Fibroblast of skin of scalp (primary cell): ENCODE measurements at regions not wholly inside any gene's neighbourhood (a gene's known extent, or its start where the extent isn't known, plus 50 kb on each side); places are given as distances from the start of the nearest gene placed in this dataset.
A peak's percentile ranks its signal among the peaks of the same experiment; 100 is the strongest.
"Not testable (repeated sequence)": the region's sequence is repeated elsewhere in the genome, so short reads cannot be mapped to it uniquely, and the experiment has no call there.

Experiments used
- DNase-seq: peaks from one replicate; pipeline ENCODE4 v3.0.0-alpha.2; 2013

DNA sequence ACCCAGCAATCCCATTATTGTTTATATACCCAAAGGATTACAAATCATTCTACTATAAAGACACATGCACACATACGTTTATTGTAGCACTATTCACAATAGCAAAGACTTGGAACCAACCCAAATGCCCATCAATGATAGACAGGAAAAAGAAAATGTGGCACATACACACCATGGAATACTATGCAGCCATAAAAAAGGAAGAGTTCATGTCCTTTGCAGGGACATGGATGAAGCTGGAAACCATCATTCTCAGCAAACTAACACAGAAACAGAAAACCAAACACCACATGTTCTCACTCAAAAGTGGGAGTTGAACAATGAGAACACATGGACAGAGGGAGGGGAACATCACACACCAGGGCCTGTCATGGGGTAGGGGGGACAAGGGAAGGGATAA lies 91.3 kb upstream of the PCED1B start:
- DNase-seq: not testable (repeated sequence)

DNA sequence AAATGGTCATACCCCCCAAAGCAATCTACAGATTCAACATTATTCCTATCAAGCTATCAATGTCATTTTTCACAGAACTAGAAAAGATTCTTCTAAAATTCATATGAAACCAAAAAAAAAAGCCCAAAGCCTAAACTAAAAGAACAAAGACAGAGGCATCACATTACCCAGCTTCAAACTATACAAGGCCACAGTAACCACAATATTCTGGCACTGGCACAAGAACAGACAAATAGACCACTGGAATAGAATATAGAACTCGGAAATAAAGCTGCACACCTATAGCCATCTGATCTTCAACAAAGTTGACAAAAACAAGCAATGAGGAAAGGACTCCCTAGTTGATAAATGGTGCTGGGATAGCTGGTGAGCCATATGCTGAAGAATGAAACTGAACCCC lies 89.2 kb upstream of the PCED1B start:
- no peak for DNase-seq

DNA sequence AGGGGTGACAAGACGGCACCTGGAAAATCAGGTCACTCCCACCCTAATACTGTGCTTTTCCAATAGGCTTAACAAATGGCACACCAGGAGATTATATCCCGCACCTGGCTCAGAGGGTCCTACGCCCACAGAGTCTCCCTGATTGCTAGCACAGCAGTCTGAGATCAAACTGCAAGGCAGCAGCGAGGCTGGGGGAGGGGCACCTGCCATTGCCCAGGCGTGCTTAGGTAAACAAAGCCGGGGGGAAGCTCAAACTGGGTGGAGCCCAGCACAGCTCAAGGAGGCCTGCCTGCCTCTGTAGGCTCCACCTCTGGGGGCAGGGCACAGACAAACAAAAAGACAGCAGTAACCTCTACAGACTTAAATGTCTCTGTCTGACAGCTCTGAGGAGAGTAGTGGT lies 87.4 kb upstream of the PCED1B start:
- DNase-seq: not testable (repeated sequence)

DNA sequence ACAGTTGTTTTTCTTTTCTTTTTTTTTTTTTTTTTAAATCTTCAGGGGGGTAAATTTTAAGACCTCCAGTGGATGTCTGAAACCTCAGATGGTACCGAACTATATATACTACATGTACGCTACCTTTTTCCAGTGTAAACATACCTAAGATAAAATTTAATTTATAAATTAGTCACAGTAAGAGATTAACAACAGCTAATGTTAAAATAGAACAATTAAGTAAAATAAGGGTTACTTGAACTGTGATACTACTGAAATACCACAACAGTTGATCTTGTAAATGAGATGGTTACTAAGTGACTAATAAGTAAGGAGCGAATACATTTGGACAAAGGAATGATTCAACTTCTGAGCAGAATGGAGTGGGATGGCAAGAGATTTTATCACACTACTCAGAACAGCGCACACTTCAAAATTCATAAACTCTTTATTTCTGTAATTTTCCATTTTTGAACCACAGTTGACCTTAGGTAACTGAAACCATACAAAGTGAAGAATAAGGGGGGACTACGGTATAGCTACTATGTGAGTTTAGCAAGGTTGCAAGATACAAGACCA lies 80.5 kb upstream of the PCED1B start:
- DNase-seq: peak; percentile 60

DNA sequence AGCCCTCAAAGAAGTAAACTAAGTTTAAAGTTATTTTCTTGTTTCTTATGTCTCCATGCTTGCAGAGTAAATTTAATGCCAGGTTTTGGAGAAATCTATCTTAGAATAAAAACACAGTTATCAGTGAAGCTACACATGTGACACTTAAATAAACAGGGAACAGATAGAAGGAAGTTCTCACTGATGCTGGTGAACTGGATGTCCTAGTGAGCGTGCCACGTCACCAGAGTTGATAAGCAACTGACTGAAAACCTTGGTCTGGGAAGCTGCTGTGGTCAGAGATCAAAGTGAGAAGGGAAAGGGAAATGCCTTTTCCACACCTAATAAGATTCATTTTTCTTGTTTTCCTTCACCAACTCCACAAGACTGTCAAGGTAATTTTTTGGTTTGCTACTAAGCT lies 74.8 kb upstream of the PCED1B start:
- no peak for DNase-seq

DNA sequence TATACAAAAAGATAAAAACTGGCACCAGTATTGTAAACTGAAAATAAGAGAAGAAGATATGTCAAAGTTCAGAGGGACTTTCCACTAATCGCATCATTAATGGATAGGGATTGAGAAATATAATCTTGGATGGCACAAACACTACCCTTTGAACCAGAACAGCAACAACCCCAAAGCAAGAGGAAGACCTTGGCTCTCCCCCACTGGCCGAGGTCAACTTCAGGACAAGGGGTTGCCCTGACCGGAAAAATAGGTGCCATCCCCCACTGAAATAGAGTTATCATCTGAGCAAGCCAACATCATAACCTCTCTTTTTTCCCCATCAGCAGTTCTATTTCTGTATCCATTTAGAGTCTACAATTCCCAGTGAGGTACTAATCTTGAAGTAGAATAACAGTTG lies 72.4 kb upstream of the PCED1B start:
- no peak for DNase-seq

DNA sequence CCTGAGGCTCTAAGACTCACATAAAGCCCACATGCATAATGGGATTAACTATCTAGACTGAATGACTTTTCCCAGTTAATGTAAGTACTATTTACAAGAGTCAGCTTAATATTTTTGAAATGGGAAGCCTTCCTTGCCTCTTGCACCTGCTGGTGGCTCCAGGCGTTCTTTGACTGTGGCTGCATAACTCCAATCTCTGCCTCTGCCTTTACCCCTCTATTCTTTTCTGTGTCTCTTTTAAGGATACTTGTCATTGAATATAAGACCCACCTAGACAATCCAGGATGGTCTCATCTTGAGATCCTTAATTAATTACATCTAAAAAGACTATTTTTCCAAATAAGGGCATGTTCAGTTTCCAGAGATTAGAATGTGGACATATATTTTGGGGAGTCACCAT lies 66.9 kb upstream of the PCED1B start:
- DNase-seq: no peak

DNA sequence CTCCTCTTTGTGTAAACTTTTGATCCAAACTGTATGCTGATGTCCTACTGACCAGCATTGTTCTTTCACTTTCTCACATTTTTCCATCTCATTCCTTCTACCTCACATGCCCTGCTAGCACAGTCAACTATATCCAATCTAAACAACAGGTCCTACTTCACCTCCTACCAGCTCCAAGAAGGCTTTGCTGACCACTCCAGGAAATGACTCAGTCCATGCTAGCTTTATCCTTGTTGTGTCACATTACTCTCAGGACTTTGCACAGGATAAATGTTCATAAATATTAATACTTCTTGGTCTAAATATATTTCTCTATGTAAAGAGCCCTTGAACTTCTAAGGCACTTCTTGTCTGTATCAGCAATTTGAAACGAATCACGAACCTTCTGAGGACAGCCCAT lies 64.9 kb upstream of the PCED1B start:
- peak; percentile 60 for DNase-seq

DNA sequence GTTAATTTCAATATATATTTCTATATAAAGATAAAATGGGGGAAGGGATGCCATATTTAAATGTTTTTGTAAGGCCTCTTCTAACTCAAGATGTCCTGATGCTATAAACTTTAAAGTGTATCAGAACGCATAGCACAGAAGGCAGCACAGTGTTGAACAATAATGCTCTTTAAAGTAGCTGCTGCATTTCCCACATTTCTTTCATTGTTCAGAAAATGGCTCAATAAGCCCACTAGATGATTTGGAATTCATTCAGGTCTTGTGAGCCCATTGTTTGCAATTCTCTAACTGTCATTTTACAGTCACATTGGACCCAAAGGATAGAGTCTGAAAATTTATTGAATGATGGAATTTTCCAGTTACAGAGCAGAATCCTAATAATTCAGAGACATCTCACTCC lies 64.0 kb upstream of the PCED1B start:
- no peak for DNase-seq

DNA sequence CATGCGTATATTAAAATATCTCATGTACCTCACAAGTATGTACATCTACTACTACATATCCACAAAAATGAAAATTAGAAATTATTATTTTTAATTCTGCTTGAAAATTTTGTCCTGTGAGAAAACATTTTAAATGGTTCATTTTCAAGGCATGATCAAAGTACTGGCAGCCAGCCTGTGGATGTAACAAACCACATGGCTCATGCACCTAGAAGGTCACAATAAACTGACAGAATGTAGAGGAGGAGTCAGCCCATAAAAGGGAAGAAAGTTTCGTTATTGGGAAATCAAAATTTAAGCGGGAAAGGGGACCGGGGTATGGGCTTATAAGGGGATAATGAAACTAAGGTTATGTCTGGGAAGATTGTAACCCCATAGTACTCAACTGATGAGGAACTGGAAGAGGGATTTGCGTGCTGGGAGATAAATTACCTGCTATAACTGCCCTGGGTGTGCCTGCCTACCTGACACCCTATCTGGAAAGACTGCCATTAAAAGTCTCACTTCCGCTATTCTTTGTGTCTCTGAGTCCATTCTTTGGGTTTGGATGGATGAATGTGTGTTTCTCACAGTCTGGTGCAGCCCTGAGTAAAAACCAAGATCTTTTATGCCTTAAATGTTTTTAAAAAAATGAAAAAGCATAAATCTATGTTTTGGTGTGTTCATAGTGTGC lies 62.2 kb upstream of the PCED1B start:
- no peak for DNase-seq

DNA sequence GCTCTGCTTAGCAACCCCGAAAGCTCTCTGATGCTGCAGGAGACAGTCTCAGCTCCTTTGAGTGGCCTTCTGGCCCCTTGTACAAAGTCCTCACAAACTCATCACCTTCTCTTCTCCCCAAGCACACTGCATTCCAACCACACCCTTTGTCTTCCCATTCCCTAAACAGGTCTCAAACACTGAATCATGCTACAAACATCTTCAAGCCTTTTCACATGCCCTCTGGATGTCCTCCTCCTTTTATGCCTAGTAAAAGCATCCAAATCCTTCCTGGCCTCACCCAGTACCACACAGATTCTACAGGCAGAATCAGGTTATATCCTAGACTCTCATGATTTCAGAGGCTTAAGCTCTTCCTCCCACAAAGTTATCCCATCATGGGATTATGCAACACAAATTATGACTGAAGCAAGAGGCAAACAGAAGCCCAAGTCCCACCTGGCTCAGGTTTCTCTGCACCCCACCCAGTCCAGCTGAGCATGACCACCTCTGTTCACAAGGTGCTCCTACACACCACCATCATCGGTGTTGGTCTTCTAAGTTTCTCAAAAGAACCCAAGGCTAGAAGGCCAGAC lies 61.4 kb upstream of the PCED1B start:
- DNase-seq: peak; percentile 35

DNA sequence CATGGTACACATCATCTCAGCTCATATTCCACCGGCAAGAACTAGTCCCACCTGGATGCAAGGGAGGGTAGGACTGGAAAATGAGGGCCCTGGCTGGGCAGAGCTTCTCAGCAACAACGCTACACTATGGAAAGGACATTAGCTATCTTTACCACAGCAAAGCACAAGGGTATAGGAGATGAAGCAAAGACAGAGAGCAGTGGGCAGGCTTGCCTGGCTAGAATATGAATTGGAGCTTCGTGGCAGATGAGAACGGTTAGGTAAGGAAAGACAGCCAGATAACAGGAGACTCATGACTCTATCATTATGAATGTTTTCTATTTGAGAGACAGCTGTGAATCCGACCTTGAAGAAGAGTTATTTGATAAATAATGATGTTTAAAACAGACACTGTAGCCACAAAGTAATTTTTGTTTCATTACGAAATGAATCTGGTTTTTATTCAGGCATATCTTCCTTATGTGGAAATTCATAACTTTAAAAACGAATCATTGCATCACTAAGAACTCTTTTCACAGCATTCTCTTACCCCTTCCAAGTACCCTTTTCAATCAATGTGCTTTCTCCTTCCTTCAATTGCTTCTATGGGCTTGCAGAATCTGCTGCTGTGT lies 59.1 kb upstream of the PCED1B start:
- DNase-seq: no peak

DNA sequence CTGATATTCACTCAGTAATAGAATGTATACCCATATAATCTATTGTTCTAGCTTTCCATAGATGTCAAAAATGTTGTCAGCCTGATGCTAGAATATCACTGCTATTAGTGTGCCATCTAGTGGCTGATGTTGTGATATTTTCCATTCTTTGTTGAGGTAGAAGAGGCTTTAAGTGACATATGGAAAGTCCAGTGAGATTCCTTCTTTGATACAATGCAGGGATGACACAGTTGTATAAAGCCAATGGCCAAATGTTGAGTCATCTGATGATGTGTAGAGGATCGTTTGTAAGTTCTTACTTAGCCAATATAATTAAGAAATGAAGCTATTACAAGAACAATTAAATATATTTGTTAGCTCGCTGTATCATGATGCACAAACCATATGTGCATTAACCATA lies 58.1 kb upstream of the PCED1B start:
- peak; percentile 90 for DNase-seq

DNA sequence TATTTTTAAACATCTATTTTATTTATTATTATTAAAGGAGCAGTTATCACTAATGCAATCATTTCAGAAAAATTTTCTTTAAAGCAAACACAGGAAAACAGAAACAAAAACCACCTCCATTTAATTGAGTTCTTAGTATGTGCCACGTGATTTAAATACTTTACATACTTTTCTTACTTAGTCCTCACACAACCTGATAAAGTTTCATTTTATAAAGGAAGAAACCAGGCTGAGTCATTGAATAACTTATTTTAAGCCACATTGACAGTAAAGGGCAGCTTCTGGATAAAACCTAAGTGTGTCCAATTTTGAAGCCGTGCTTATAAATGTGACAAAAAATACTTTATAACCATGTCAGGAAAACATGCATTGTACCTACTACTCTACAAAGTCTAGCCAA lies 57.1 kb upstream of the PCED1B start:
- DNase-seq: peak; percentile 75

DNA sequence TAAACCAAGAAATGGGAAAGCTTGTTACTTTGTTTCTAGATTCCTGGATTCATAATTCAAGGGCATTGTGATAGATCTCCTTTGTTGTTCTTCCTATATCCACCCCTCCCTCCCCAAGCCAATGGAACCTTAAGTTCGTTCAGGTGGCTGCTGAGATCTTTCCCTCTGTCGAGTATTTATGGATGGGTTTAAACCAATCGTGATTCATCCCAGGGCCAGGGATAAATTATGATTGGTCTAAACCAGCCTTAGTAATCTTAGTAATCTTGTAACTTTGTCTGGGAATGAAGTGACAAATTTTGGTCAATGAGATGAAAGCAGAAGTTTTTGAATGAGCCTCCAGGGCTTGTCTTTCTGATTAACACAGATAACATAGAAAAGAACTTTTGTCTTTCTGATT lies 56.1 kb upstream of the PCED1B start:
- DNase-seq: no peak

DNA sequence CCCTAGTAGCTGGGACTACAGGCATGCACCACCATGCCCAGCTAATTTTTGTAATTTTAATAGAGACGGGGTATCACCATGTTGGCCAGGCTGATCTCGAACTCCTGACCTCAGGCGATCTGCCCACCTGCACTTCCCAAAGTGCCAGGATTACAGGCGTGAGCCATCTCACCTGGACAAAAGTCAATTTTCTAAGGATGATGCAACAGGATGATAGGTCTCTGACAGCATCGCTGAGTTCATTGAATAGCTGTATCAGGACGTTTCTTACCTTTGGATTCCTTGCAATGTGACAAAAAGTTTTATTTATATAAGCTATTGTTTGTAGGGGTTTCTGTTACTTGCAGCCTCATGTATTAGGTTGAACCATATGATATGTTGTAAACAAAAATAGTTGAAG lies 55.5 kb upstream of the PCED1B start:
- DNase-seq: no peak

DNA sequence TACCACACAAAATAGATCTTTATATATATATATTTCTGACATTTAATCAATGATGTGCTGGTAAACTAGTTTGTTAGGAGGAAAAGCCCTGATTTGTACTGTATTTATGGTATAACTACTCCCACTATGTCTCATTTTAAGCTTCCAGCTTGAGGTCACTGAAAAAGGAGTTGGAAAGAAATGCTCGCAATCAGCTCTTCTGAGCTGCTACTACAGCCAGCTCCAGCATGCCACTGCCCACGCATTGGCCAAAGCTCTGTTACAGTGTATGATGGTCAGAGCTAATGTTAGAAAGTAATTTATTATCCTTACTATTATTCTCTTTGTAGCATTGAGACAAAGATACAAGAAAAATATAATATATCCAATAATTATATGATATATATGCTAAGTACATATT lies 55.0 kb upstream of the PCED1B start:
- no peak for DNase-seq

DNA sequence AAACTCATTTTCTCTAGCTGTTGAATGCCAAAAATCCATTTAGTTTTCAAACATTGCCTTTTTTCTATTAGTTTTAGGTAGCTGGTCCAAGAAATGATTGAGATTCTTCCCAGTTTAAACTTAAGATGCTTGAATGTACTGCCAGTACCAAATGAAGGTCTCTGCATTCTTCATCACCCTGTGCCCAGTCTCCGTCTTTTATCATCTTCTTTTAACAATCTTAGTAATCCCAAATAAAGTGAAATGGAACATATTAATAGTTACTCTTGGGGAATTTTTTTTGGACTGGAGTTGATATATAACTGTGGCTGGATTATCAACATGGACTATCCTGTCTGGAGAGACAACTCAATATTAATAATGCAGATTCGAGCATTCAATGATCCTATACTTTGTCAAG lies 54.1 kb upstream of the PCED1B start:
- DNase-seq: no peak

DNA sequence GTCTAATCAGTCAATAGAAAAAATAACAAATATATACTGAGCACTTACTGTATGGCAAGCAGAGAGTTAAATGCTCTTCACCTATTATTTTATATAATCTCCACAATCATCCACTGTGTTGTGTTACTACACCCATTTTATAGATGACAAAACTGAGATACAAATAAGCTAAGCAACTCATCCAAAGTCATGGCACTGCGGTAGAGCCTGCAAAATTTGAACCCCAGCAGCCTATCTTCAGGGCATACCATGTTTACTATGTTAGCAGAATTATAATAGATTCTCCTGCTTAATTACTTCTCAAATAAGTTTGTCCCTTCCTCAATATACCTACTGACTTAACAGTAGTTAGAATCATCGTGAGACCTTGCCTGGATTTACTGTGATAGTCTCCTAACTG lies 53.6 kb upstream of the PCED1B start:
- DNase-seq: no peak

DNA sequence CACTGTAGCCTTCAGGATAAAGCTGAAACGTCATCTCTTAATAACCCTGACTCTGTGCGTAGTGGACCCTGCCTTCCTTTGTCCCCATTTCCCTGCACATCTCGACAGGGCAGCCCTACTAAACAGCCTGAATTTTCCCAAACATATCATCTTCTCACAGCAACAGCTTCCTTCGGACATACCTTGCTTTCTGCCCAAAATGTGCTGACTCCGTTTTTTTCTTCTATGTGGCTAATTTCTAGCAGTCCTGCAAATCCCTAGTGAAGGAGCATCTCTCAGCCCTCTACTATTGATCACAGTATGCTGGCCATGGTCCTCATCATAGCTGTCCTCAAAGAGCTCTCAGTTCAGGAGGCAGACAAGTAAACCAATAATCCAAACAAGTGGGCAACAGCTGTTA lies 53.1 kb upstream of the PCED1B start:
- no peak for DNase-seq
